SJSA1 (cell line): ENCODE measurements at regions not wholly inside any gene's neighbourhood (a gene's known extent, or its start where the extent isn't known, plus 50 kb on each side); places are given as distances from the start of the nearest gene placed in this dataset.

Experiments
- DNase-seq, 2 experiments: peaks; one replicate each; pipeline ENCODE4 v3.0.0-alpha.2; 2015 to 2020; ENCODE audit warnings: low spot score in 2 of 2, low read depth in 1 of 2
- H3K27ac ChIP-seq: fragments of 250-450 bp; sonication (Bioruptor Pico); 2 replicates; pipeline ENCODE4 v1.5.1; 2020; ENCODE audit warnings: mild to moderate bottlenecking, moderate library complexity
- H3K27me3 ChIP-seq: fragments of 250-450 bp; sonication (Bioruptor Pico); replicated peaks from 2 replicates; pipeline ENCODE4 v1.5.1; 2020; ENCODE audit warnings: mild to moderate bottlenecking, moderate library complexity
- H3K36me3 ChIP-seq: fragments of 250-450 bp; sonication (Bioruptor Pico); 2 replicates; pipeline ENCODE4 v1.5.1; 2020; ENCODE audit warnings: mild to moderate bottlenecking
- H3K4me1 ChIP-seq: fragments of 250-450 bp; sonication (Bioruptor Pico); replicated peaks from 2 replicates; pipeline ENCODE4 v1.6.1; 2021; ENCODE audit warnings: mild to moderate bottlenecking
- H3K4me3 ChIP-seq: fragments of 250-450 bp; sonication (Bioruptor Pico); 2 replicates; pipeline ENCODE4 v1.5.1; 2020; ENCODE audit warnings: mild to moderate bottlenecking
- H3K9me3 ChIP-seq: fragments of 250-450 bp; sonication (Bioruptor Pico); replicated peaks from 2 replicates; pipeline ENCODE4 v1.5.1; 2020; ENCODE audit warnings: mild to moderate bottlenecking

DNA sequence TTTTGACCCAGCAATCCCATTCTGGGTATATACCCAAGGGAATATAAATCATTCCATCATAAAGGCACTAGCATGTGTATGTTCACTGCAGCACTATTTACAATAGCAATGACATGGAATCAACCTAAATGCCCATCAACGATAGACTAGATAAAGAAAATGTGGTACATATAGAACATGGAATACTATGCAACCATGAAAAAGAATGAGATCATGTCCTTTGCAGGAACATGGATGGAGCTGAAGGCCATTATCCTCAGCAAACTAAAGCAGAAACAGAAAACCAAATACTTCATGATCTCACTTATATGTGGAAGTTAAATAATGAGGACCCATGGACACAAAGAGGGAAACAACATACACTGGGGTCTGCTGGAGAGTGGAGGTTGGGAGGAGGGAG, 58.0 kb upstream of the STARD3NL start:
- Histone ChIP-seq H3K4me3 (no peak overlapping the region), H3K9me3 (no peaks in the 10 kb centered on the region), H3K27me3 (peaks cover 13% of the 10 kb centered on the region), H3K4me1 (no peaks in the 10 kb centered on the region), H3K27ac (no peak overlapping the region), H3K36me3 (no peaks in the 10 kb centered on the region)
- DNase-seq = no peak

DNA sequence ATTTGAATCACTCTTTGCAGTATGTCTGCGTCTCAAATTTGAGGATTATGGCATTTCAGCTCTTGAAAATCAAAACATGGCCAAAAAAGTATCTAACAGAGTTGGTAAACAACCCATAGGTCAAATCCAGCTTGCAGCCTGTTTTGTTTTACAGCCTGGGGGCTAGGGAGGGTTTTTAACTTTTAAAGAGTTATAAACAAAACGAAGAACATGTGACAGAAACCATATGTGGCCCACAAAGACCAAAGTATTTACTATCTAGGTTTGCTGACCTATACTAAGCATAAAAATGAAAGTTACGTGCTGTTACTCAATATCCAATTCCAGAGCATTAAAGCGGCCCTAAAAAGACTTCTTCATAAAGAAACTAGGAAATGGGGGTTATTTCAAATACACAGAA, 55.5 kb upstream of the STARD3NL start:
- no peak for DNase-seq
- Histone ChIP-seq H3K4me1 (no peaks in the 10 kb centered on the region), H3K36me3 (no peaks in the 10 kb centered on the region), H3K4me3 (no peak overlapping the region), H3K27me3 (peaks cover 4% of the 10 kb centered on the region; the same call in 1 of the 2 replicates), H3K9me3 (no peaks in the 10 kb centered on the region), H3K27ac (no peak overlapping the region)

DNA sequence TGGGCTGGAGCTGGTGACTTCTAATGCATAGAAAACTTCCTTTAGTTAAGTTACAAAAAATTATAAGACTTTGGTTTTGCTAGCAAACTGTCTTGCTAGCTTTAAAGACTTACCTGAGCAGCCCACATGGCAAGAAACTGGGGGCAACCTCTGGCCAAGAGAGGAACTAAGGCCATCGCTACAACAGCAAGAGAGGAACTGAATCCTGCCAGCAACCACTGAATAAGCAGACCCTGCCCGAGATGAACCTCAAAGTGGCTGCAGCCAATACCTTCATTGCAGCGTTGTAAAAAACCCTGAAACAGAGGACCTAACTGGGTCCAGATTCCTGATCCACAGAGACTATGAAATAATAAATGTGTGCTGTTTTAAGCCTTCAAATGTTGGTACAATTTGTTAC, 54.6 kb upstream of the STARD3NL start:
- no peak for DNase-seq
- Histone ChIP-seq H3K4me3 (no peak overlapping the region), H3K9me3 (no peaks in the 10 kb centered on the region), H3K27me3 (no peaks in the 10 kb centered on the region), H3K36me3 (no peaks in the 10 kb centered on the region), H3K4me1 (no peaks in the 10 kb centered on the region), H3K27ac (no peak overlapping the region)

DNA sequence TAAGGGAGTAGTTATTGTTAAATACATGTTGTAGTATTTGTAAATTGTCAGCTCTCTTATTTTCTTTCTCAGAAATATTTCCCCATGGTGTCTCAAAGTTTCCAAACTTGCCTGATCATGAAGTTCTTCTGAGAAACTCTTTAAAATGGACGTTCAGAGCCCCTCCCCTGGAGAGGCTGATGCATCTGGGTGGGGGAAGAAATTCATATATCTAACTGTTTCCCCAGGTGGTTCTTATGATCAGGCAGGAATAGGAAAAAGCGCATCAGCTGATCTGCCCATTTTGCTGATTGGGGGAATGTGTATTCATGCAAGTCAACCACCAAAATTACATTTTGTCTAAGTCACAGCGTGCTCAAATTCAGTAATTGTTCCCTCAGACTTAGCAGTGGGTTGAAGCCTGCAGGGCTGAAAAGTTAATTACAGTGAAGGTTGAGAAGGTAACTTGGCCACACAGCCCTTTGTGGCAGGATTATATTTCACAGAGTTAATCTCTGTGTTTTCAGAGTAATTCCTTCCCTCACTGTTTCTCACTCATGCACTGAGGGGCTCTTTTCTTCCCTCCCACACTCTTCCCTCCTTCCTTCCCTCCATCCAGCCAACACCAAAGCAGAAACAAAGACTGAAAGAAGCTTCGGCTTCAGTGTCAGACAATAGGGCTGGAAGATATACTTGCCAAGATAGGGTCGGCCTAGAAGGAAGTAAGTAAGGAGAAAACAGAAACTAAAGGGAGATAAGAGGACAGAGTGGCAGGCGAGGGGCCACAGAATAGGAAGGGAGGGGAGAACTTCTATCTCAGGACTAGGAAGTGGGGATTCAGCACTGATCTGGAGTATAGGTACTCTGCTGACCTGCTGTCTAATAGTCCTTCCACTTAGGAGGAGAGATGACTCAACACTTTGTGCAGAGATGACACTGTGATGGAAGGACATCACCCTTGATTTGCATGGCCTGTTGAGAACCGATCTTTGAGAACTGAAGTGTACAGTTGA, 50.5 kb upstream of the STARD3NL start:
- Histone ChIP-seq H3K4me1 (peaks cover 3% of the 10 kb centered on the region; the same call in 1 of the 2 replicates), H3K4me3 (no peak overlapping the region), H3K36me3 (no peaks in the 10 kb centered on the region), H3K9me3 (no peaks in the 10 kb centered on the region), H3K27ac (no peak overlapping the region), H3K27me3 (no peaks in the 10 kb centered on the region)
- DNase-seq = no peak
